ENCODE measurements at regions not wholly inside any gene's neighbourhood (a gene's known extent, or its start where the extent isn't known, plus 50 kb on each side); places are given as distances from the start of the nearest gene placed in this dataset.

- no peak overlapping the region for H3K4me2 ChIP-seq (ENCODE audit: low read depth, low read length, poor library complexity, severe bottlenecking)
- H3K79me2 ChIP-seq (ENCODE audit: low read length) = no peaks in the 10 kb centered on the region
- no peaks in the 10 kb centered on the region for H3K4me1 ChIP-seq (ENCODE audit: low read length)
- no peak overlapping the region for H2AFZ ChIP-seq (ENCODE audit: low read length)
- H3K9me2 ChIP-seq (replicated peaks; ENCODE audit: insufficient read depth, low read length) = no peaks in the 10 kb centered on the region
- H3K27ac ChIP-seq (ENCODE audit: low read length) = no peak overlapping the region
- no peaks in the 10 kb centered on the region for H4K20me1 ChIP-seq (ENCODE audit: insufficient read depth, low read depth, low read length)
- H3K36me3 ChIP-seq (ENCODE audit: insufficient read depth, low read length) = no peaks in the 10 kb centered on the region
- H3K9me3 ChIP-seq (ENCODE audit: low read length) = peaks cover 16% of the 10 kb centered on the region
- no peak overlapping the region for H3K4me3 ChIP-seq (ENCODE audit: low read length)
- H3K9ac ChIP-seq (ENCODE audit: low read length) = no peak overlapping the region
- DNase-seq = no peak
- H3K27me3 ChIP-seq (ENCODE audit: low read length) = no peaks in the 10 kb centered on the region
Measured at GRCh38 chr13:105602956-105603670, 932.3 kb downstream of the EFNB2 start.

GRCh38 chr13:105599477-105600037 lies 935.9 kb downstream of the EFNB2 start:
- Histone ChIP-seq H3K4me1 (ENCODE audit: low read length) (no peaks in the 10 kb centered on the region), H2AFZ (ENCODE audit: low read length) (no peak overlapping the region), H3K27ac (ENCODE audit: low read length) (no peak overlapping the region), H3K4me2 (ENCODE audit: low read depth, low read length, poor library complexity, severe bottlenecking) (no peak overlapping the region), H3K9me3 (ENCODE audit: low read length) (peaks cover 14% of the 10 kb centered on the region), H3K9me2 (replicated peaks; ENCODE audit: insufficient read depth, low read length) (no peaks in the 10 kb centered on the region), H3K4me3 (ENCODE audit: low read length) (no peak overlapping the region), H3K9ac (ENCODE audit: low read length) (no peak overlapping the region), H3K79me2 (ENCODE audit: low read length) (no peaks in the 10 kb centered on the region), H3K27me3 (ENCODE audit: low read length) (no peaks in the 10 kb centered on the region), H3K36me3 (ENCODE audit: insufficient read depth, low read length) (no peaks in the 10 kb centered on the region), H4K20me1 (ENCODE audit: insufficient read depth, low read depth, low read length) (no peaks in the 10 kb centered on the region)
- no peak for DNase-seq

- Histone ChIP-seq H3K9ac (ENCODE audit: low read length) (no peak overlapping the region), H3K36me3 (ENCODE audit: insufficient read depth, low read length) (no peaks in the 10 kb centered on the region), H3K9me2 (replicated peaks; ENCODE audit: insufficient read depth, low read length) (no peaks in the 10 kb centered on the region), H3K79me2 (ENCODE audit: low read length) (no peaks in the 10 kb centered on the region), H4K20me1 (ENCODE audit: insufficient read depth, low read depth, low read length) (no peaks in the 10 kb centered on the region), H3K4me2 (ENCODE audit: low read depth, low read length, poor library complexity, severe bottlenecking) (no peak overlapping the region), H3K27ac (ENCODE audit: low read length) (no peak overlapping the region), H3K9me3 (ENCODE audit: low read length) (peaks cover 14% of the 10 kb centered on the region; the same call in 1 of the 2 replicates), H3K4me3 (ENCODE audit: low read length) (no peak overlapping the region), H3K27me3 (ENCODE audit: low read length) (no peaks in the 10 kb centered on the region), H3K4me1 (ENCODE audit: low read length) (no peaks in the 10 kb centered on the region), H2AFZ (ENCODE audit: low read length) (no peak overlapping the region)
- DNase-seq = no peak
Measured at GRCh38 chr13:105598529-105598928, 936.9 kb downstream of the EFNB2 start.

- Histone ChIP-seq H3K4me3 (ENCODE audit: low read length) (no peak overlapping the region), H4K20me1 (ENCODE audit: insufficient read depth, low read depth, low read length) (no peaks in the 10 kb centered on the region), H3K4me1 (ENCODE audit: low read length) (no peaks in the 10 kb centered on the region), H2AFZ (ENCODE audit: low read length) (no peak overlapping the region), H3K9ac (ENCODE audit: low read length) (no peak overlapping the region), H3K36me3 (ENCODE audit: insufficient read depth, low read length) (no peaks in the 10 kb centered on the region), H3K9me2 (replicated peaks; ENCODE audit: insufficient read depth, low read length) (no peaks in the 10 kb centered on the region), H3K9me3 (ENCODE audit: low read length) (peaks cover 14% of the 10 kb centered on the region; the same call in 1 of the 2 replicates), H3K4me2 (ENCODE audit: low read depth, low read length, poor library complexity, severe bottlenecking) (no peak overlapping the region), H3K27ac (ENCODE audit: low read length) (no peak overlapping the region), H3K79me2 (ENCODE audit: low read length) (no peaks in the 10 kb centered on the region), H3K27me3 (ENCODE audit: low read length) (no peaks in the 10 kb centered on the region)
- DNase-seq = no peak
Measured at GRCh38 chr13:105597573-105597972, 937.9 kb downstream of the EFNB2 start.

- H3K9me3 ChIP-seq (ENCODE audit: low read length) = peaks cover 17% of the 10 kb centered on the region; the same call in 1 of the 2 replicates
- H3K9me2 ChIP-seq (replicated peaks; ENCODE audit: insufficient read depth, low read length) = no peaks in the 10 kb centered on the region
- H2AFZ ChIP-seq (ENCODE audit: low read length) = no peak overlapping the region
- no peak overlapping the region for H3K27ac ChIP-seq (ENCODE audit: low read length)
- H3K4me2 ChIP-seq (ENCODE audit: low read depth, low read length, poor library complexity, severe bottlenecking) = no peak overlapping the region
- no peaks in the 10 kb centered on the region for H3K79me2 ChIP-seq (ENCODE audit: low read length)
- H4K20me1 ChIP-seq (ENCODE audit: insufficient read depth, low read depth, low read length) = no peaks in the 10 kb centered on the region
- H3K9ac ChIP-seq (ENCODE audit: low read length) = no peak overlapping the region
- no peak overlapping the region for H3K4me3 ChIP-seq (ENCODE audit: low read length)
- DNase-seq = no peak
- H3K27me3 ChIP-seq (ENCODE audit: low read length) = no peaks in the 10 kb centered on the region
- H3K36me3 ChIP-seq (ENCODE audit: insufficient read depth, low read length) = no peaks in the 10 kb centered on the region
- no peaks in the 10 kb centered on the region for H3K4me1 ChIP-seq (ENCODE audit: low read length)
Measured at GRCh38 chr13:105595471-105595870, 940.0 kb downstream of the EFNB2 start.

- H2AFZ ChIP-seq (ENCODE audit: low read length) = no peak overlapping the region
- H3K4me3 ChIP-seq (ENCODE audit: low read length) = no peak overlapping the region
- no peaks in the 10 kb centered on the region for H3K79me2 ChIP-seq (ENCODE audit: low read length)
- no peak overlapping the region for H3K4me2 ChIP-seq (ENCODE audit: low read depth, low read length, poor library complexity, severe bottlenecking)
- DNase-seq = no peak
- no peaks in the 10 kb centered on the region for H3K9me2 ChIP-seq (replicated peaks; ENCODE audit: insufficient read depth, low read length)
- H3K36me3 ChIP-seq (ENCODE audit: insufficient read depth, low read length) = no peaks in the 10 kb centered on the region
- peaks cover 12% of the 10 kb centered on the region; the same call in 1 of the 2 replicates for H3K9me3 ChIP-seq (ENCODE audit: low read length)
- no peak overlapping the region for H3K27ac ChIP-seq (ENCODE audit: low read length)
- no peaks in the 10 kb centered on the region for H3K4me1 ChIP-seq (ENCODE audit: low read length)
- no peaks in the 10 kb centered on the region for H4K20me1 ChIP-seq (ENCODE audit: insufficient read depth, low read depth, low read length)
- no peaks in the 10 kb centered on the region for H3K27me3 ChIP-seq (ENCODE audit: low read length)
- no peak overlapping the region for H3K9ac ChIP-seq (ENCODE audit: low read length)
Measured at GRCh38 chr13:105591277-105591676, 944.2 kb downstream of the EFNB2 start.

GRCh38 chr13:105587786-105588185 lies 947.7 kb downstream of the EFNB2 start:
- no peak overlapping the region for H3K27ac ChIP-seq (ENCODE audit: low read length)
- H3K9ac ChIP-seq (ENCODE audit: low read length) = no peak overlapping the region
- H3K4me2 ChIP-seq (ENCODE audit: low read depth, low read length, poor library complexity, severe bottlenecking) = no peak overlapping the region
- H4K20me1 ChIP-seq (ENCODE audit: insufficient read depth, low read depth, low read length) = no peaks in the 10 kb centered on the region
- no peaks in the 10 kb centered on the region for H3K79me2 ChIP-seq (ENCODE audit: low read length)
- H3K27me3 ChIP-seq (ENCODE audit: low read length) = no peaks in the 10 kb centered on the region
- no peaks in the 10 kb centered on the region for H3K36me3 ChIP-seq (ENCODE audit: insufficient read depth, low read length)
- H2AFZ ChIP-seq (ENCODE audit: low read length) = no peak overlapping the region
- H3K4me3 ChIP-seq (ENCODE audit: low read length) = no peak overlapping the region
- H3K9me3 ChIP-seq (ENCODE audit: low read length) = peaks cover 21% of the 10 kb centered on the region
- no peak for DNase-seq
- no peaks in the 10 kb centered on the region for H3K4me1 ChIP-seq (ENCODE audit: low read length)
- H3K9me2 ChIP-seq (replicated peaks; ENCODE audit: insufficient read depth, low read length) = no peaks in the 10 kb centered on the region

- no peaks in the 10 kb centered on the region for H3K27me3 ChIP-seq (ENCODE audit: low read length)
- H3K79me2 ChIP-seq (ENCODE audit: low read length) = no peaks in the 10 kb centered on the region
- H3K4me3 ChIP-seq (ENCODE audit: low read length) = no peak overlapping the region
- H3K9me3 ChIP-seq (ENCODE audit: low read length) = peaks cover 29% of the 10 kb centered on the region
- H3K27ac ChIP-seq (ENCODE audit: low read length) = no peak overlapping the region
- no peaks in the 10 kb centered on the region for H4K20me1 ChIP-seq (ENCODE audit: insufficient read depth, low read depth, low read length)
- no peak overlapping the region for H3K9ac ChIP-seq (ENCODE audit: low read length)
- no peak overlapping the region for H2AFZ ChIP-seq (ENCODE audit: low read length)
- no peak for DNase-seq
- no peaks in the 10 kb centered on the region for H3K4me1 ChIP-seq (ENCODE audit: low read length)
- no peaks in the 10 kb centered on the region for H3K36me3 ChIP-seq (ENCODE audit: insufficient read depth, low read length)
- no peak overlapping the region for H3K4me2 ChIP-seq (ENCODE audit: low read depth, low read length, poor library complexity, severe bottlenecking)
- no peaks in the 10 kb centered on the region for H3K9me2 ChIP-seq (replicated peaks; ENCODE audit: insufficient read depth, low read length)
Measured at GRCh38 chr13:105579821-105580710, 955.4 kb downstream of the EFNB2 start.
